HCT116 (cell line): ENCODE measurements at regions not wholly inside any gene's neighbourhood (a gene's known extent, or its start where the extent isn't known, plus 50 kb on each side); places are given as distances from the start of the nearest gene placed in this dataset.

Source experiments
- ATAC-seq: fragments of 200-7000 bp; cut with Tn5 transposase; 2 replicates; pipeline ENCODE4 v1.9.1; 2020; ENCODE audit warnings: mild to moderate bottlenecking, moderate library complexity
- BruUV-seq: library from RNA; stranded (reverse); fragments of 400-500 nt; replicated peaks from 2 replicates; lab custom pipeline; 2021; lab: Mats Ljungman, UMichigan
- CTCF ChIA-PET: fragments of 300-600 bp; sonication (Branson Sonifier 250); formaldehyde crosslinking; loops from one replicate; lab custom pipeline; 2021; ENCODE audit warnings: antibody characterized with exemption; lab: Charles Lee
- POLR2A ChIA-PET: fragments of 300-600, 350-600 bp; sonication (Branson Sonifier 250); formaldehyde crosslinking; loops from one replicate; lab custom pipeline; 2021; ENCODE audit warnings: antibody characterized with exemption; lab: Charles Lee
- RAD21 ChIA-PET, 2 experiments: fragments of 300-600 bp; sonication (Branson Sonifier 250); formaldehyde crosslinking; loops; one replicate each; lab custom pipeline; 2023; ENCODE audit warnings: low total read pairs in 2 of 2; ENCODE audit not compliant: uncharacterized antibody in 2 of 2, unreplicated experiment in 2 of 2, low non-redundant PET in 1 of 2; lab: Charles Lee
- DNase-seq: peaks from one replicate; pipeline ENCODE4 v3.0.0-alpha.2; 2010; ENCODE audit warnings: low read depth, low spot score
- H2AFZ ChIP-seq: fragments of 200-600 bp; shearing (Covaris generic), sonication (generic); 2 replicates; pipeline ENCODE4 v1.6.1; 2017; ENCODE audit warnings: low read depth, mixed run types, mixed read lengths, antibody characterized with exemption, low read length; ENCODE audit not compliant: poor library complexity, severe bottlenecking
- H3K27ac ChIP-seq: 2 replicates; pipeline ENCODE4 v1.5.1; 2012; ENCODE audit warnings: low read depth, low read length
- H3K27me3 ChIP-seq: fragments of 200-600 bp; sonication (generic); 2 replicates; pipeline ENCODE4 v1.6.1; 2016; ENCODE audit warnings: mixed run types, low read length, mixed read lengths; ENCODE audit not compliant: insufficient read depth
- H3K36me3 ChIP-seq, 2 experiments: fragments of 200-500 bp in 1 of 2; fragments of 200-600 bp in 1 of 2; sonication (Bioruptor generic) in 1 of 2; sonication (generic) in 1 of 2; 2 replicates each; pipeline versions ENCODE4 v1.5.1 to v1.6.1; 2014 to 2016; ENCODE audit warnings: low read length in 2 of 2, inconsistent platforms in 1 of 2, mixed read lengths in 1 of 2, mixed run types in 1 of 2; ENCODE audit not compliant: insufficient read depth in 2 of 2, control insufficient read depth in 1 of 2
- H3K4me1 ChIP-seq, 2 experiments: fragments of 200-600 bp in 1 of 2; sonication (generic) in 1 of 2; 2 replicates each; pipeline versions ENCODE4 v1.5.1 to v1.6.1; 2012 to 2017; ENCODE audit warnings: low read length in 2 of 2, inconsistent platforms in 1 of 2, mild to moderate bottlenecking in 1 of 2, mixed read lengths in 1 of 2, mixed run types in 1 of 2, moderate library complexity in 1 of 2; ENCODE audit not compliant: insufficient read depth in 2 of 2, control insufficient read depth in 1 of 2
- H3K4me2 ChIP-seq: fragments of 200-600 bp; sonication (generic); 2 replicates; pipeline ENCODE4 v1.6.1; 2017; ENCODE audit warnings: mixed run types, low read length, mixed read lengths
- H3K4me3 ChIP-seq, 2 experiments: fragments of 200-600 bp in 1 of 2; sonication (generic) in 1 of 2; replicated peaks in 1 of 2; 2 replicates each; pipeline ENCODE4 v1.5.1; 2011 to 2016; ENCODE audit warnings: low read length in 2 of 2, control low read depth in 1 of 2, low read depth in 1 of 2, mild to moderate bottlenecking in 1 of 2, mixed read lengths in 1 of 2, mixed run types in 1 of 2
- H3K79me2 ChIP-seq: fragments of 200-600 bp; sonication (generic); 2 replicates; pipeline ENCODE4 v1.6.1; 2017; ENCODE audit warnings: mild to moderate bottlenecking, mixed run types, low read length, moderate library complexity, mixed read lengths; ENCODE audit not compliant: insufficient read depth
- H3K9ac ChIP-seq: fragments of 200-600 bp; sonication (generic); 2 replicates; pipeline ENCODE4 v1.6.1; 2016; ENCODE audit warnings: low read length, mixed read lengths
- H3K9me2 ChIP-seq: fragments of 200-600 bp; sonication (generic), shearing (Covaris generic); 2 replicates; pipeline ENCODE4 v1.6.1; 2017; ENCODE audit warnings: mixed run types, mild to moderate bottlenecking, moderate library complexity; ENCODE audit not compliant: insufficient read depth
- H3K9me3 ChIP-seq, 2 experiments: fragments of 200-500 bp in 1 of 2; fragments of 200-600 bp in 1 of 2; sonication (Bioruptor generic) in 1 of 2; sonication (generic) in 1 of 2; 2 replicates each; pipeline ENCODE4 v1.6.1; 2014 to 2017; ENCODE audit warnings: low read length in 2 of 2, mixed read lengths in 2 of 2, inconsistent platforms in 1 of 2, low read depth in 1 of 2, mild to moderate bottlenecking in 1 of 2, mixed run types in 1 of 2, moderate library complexity in 1 of 2; ENCODE audit not compliant: control insufficient read depth in 1 of 2, insufficient read depth in 1 of 2
- H4K20me1 ChIP-seq: fragments of 200-600 bp; sonication (generic), shearing (Covaris generic); 2 replicates; pipeline ENCODE4 v1.6.1; 2017; ENCODE audit warnings: mixed run types, mild to moderate bottlenecking, moderate library complexity; ENCODE audit not compliant: insufficient read depth
- CBX3 ChIP-seq: IDR thresholded peaks from 2 replicates; pipeline ENCODE4 v1.6.1; 2012; ENCODE audit warnings: low read depth
- CTCF ChIP-seq, 3 experiments: fragments of 200-600 bp in 1 of 3; sonication (generic) in 1 of 3; IDR thresholded peaks in 2 of 3; conservative IDR thresholded peaks in 1 of 3; 2 replicates each; pipeline ENCODE4 v1.5.1; 2012 to 2017; ENCODE audit warnings: low read depth in 2 of 3, low read length in 2 of 3, antibody characterized with exemption in 1 of 3, borderline replicate concordance in 1 of 3, control low read depth in 1 of 3, mild to moderate bottlenecking in 1 of 3, mixed read lengths in 1 of 3, mixed run types in 1 of 3, moderate library complexity in 1 of 3; ENCODE audit not compliant: insufficient read depth in 1 of 3
- EGR1 ChIP-seq: IDR thresholded peaks from 2 replicates; pipeline ENCODE4 v1.6.1; 2012; ENCODE audit warnings: low read depth
- ELF1 ChIP-seq: IDR thresholded peaks from 2 replicates; pipeline ENCODE4 v1.6.1; 2012; ENCODE audit warnings: low read depth, borderline replicate concordance
- EZH2 ChIP-seq: fragments of 200-600 bp; sonication (generic); IDR thresholded peaks from 2 replicates; pipeline ENCODE4 v1.6.1; 2017; ENCODE audit warnings: antibody characterized with exemption, mixed run types
- FOSL1 ChIP-seq: IDR thresholded peaks from 2 replicates; pipeline ENCODE4 v1.6.1; 2012; ENCODE audit warnings: low read depth
- JUND ChIP-seq: IDR thresholded peaks from 2 replicates; pipeline ENCODE4 v1.6.1; 2012
- POLR2A ChIP-seq: IDR thresholded peaks from 2 replicates; pipeline ENCODE4 v1.7.0; 2011; ENCODE audit warnings: borderline replicate concordance; ENCODE audit not compliant: insufficient read depth, insufficient read length; ENCODE audit errors: extremely low read depth
- RAD21 ChIP-seq: IDR thresholded peaks from 2 replicates; pipeline ENCODE4 v1.6.1; 2012; ENCODE audit warnings: low read depth, mild to moderate bottlenecking
- SIN3A ChIP-seq: IDR thresholded peaks from 2 replicates; pipeline ENCODE4 v1.6.1; 2012; ENCODE audit warnings: low read depth
- SP1 ChIP-seq: IDR thresholded peaks from 2 replicates; pipeline ENCODE4 v1.6.1; 2012; ENCODE audit warnings: low read depth
- SRF ChIP-seq: IDR thresholded peaks from 2 replicates; pipeline ENCODE4 v1.6.1; 2012; ENCODE audit warnings: low read depth
- TCF7L2 ChIP-seq: IDR thresholded peaks from 2 replicates; pipeline ENCODE4 v1.7.0; 2011; ENCODE audit warnings: borderline replicate concordance, inconsistent platforms; ENCODE audit not compliant: insufficient read depth, insufficient read length; ENCODE audit errors: extremely low read depth
- YY1 ChIP-seq: IDR thresholded peaks from 2 replicates; pipeline ENCODE4 v1.6.1; 2011; ENCODE audit warnings: low read length, low read depth, moderate library complexity, mild to moderate bottlenecking; ENCODE audit not compliant: insufficient replicate concordance; ENCODE audit errors: extremely low read depth
- ZBTB33 ChIP-seq: IDR thresholded peaks from 2 replicates; pipeline ENCODE4 v1.6.1; 2011; ENCODE audit warnings: mild to moderate bottlenecking, low read length, moderate library complexity; ENCODE audit not compliant: insufficient replicate concordance; ENCODE audit errors: extremely low read depth
- ZFX ChIP-seq: fragments of 450-650 bp; IDR thresholded peaks from 2 replicates; pipeline ENCODE4 v1.6.1; 2017
- intact Hi-C: fragments of 100-400 bp; cut with micrococcal nuclease; formaldehyde crosslinking; loops from 2 replicates; pipeline ENCODE4 v1.10.0; 2022

GRCh38 chr12:127304751-127305725 lies 961.9 kb upstream of the TMEM132C start (continued):
- TF ChIP-seq JUND, result no peak
- TF ChIP-seq POLR2A, result no peak
- TF ChIP-seq ZBTB33, result no peak

GRCh38 chr12:127306604-127307215 lies 960.3 kb upstream of the TMEM132C start:
- no peak overlapping the region for H2AFZ ChIP-seq
- no peaks in the 10 kb centered on the region for H3K36me3 ChIP-seq
- no peaks in the 10 kb centered on the region for H3K79me2 ChIP-seq
- ATAC-seq, result no peak
- BruUV-seq, result no TSS peak
- intact Hi-C loops, result no loop called here
- no peak for DNase-seq
- H3K9me2 ChIP-seq, result no peaks in the 10 kb centered on the region
- ChIA-PET POLR2A (no interaction called here), RAD21 (no interaction called here), CTCF (no interaction called here)
- no peak overlapping the region for H3K4me2 ChIP-seq
- H4K20me1 ChIP-seq, result no peaks in the 10 kb centered on the region
- no peaks in the 10 kb centered on the region for H3K4me1 ChIP-seq
- no peak overlapping the region for H3K27ac ChIP-seq
- no peak overlapping the region for H3K9ac ChIP-seq
- TF ChIP-seq SRF, result no peak
- no peak for TF ChIP-seq SIN3A
- TF ChIP-seq ZFX, result no peak
- TF ChIP-seq RAD21, result no peak
- TF ChIP-seq FOSL1, result no peak
- no peak for TF ChIP-seq TCF7L2
- no peak for TF ChIP-seq YY1
- TF ChIP-seq ELF1, result no peak
- TF ChIP-seq JUND, result no peak
- TF ChIP-seq CBX3, result no peak
- no peak for TF ChIP-seq SP1
- TF ChIP-seq EGR1, result no peak
- no peak for TF ChIP-seq CTCF (IDR thresholded peaks at IDR 0.05 in 2 of 3, conservative IDR thresholded peaks at IDR 0.05 in 1 of 3; ENCODE audit: borderline replicate concordance in 1 of 3, insufficient read depth in 1 of 3, low read depth in 2 of 3, low read length in 2 of 3)
- TF ChIP-seq EZH2, result no peak
- no peak overlapping the region for H3K4me3 ChIP-seq
- H3K9me3 ChIP-seq, result no peaks in the 10 kb centered on the region
- H3K27me3 ChIP-seq, result no peaks in the 10 kb centered on the region
